Chondrocyte (in vitro differentiated cells): ENCODE measurements at regions not wholly inside any gene's neighbourhood (a gene's known extent, or its start where the extent isn't known, plus 50 kb on each side); places are given as distances from the start of the nearest gene placed in this dataset.

ENCODE experiments used
- DNase-seq: peaks from one replicate; pipeline ENCODE4 v3.0.0; 2021; ENCODE audit warnings: mixed read lengths, low spot score
- H3K27ac Mint-ChIP-seq: one replicate; pipeline ENCODE4 v1.8.0; 2021; ENCODE audit warnings: mild to moderate bottlenecking, moderate library complexity, mixed read lengths; ENCODE audit not compliant: unreplicated experiment
- H3K27me3 Mint-ChIP-seq: 2 replicates; pipeline ENCODE4 v1.8.0; 2021; ENCODE audit warnings: low read depth, mixed read lengths
- H3K36me3 Mint-ChIP-seq: 2 replicates; pipeline ENCODE4 v1.8.0; 2021; ENCODE audit warnings: low read depth, mixed read lengths
- H3K4me1 Mint-ChIP-seq: 2 replicates; pipeline ENCODE4 v1.8.0; 2021; ENCODE audit warnings: low read depth, mild to moderate bottlenecking, mixed read lengths
- H3K4me3 Mint-ChIP-seq: one replicate; pipeline ENCODE4 v1.8.0; 2021; ENCODE audit warnings: mild to moderate bottlenecking, moderate library complexity, mixed read lengths; ENCODE audit not compliant: unreplicated experiment
- H3K9me3 Mint-ChIP-seq: 2 replicates; pipeline ENCODE4 v1.8.0; 2021; ENCODE audit warnings: low read depth, mixed read lengths
- TF ChIP-seq, protein P1 (sequence below): fragments of 200-600 bp; sonication (generic); IDR thresholded peaks from 2 replicates; pipeline ENCODE4 v1.5.0; 2021; ENCODE audit warnings: antibody characterized with exemption, mild to moderate bottlenecking, moderate library complexity

DNA sequence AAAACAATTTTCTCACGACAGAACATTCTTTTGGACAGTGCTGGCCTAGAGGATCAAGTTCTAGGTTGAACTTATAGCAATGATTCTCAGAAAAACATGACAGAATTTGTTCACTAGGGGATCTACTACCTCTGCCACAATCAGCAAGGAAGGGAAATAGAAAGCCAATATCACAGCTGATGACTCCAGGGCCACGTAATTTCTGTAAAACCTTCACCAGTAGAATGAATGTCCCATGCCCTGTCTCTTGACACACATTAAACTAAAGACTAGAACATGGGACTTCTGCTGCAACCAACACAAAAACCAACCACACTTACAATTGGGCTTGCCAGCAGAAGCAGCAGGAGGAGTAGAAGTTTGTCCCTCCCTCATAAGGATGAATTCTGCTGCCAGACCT is 86.0 kb upstream of the NPFFR2 start:
- Mint-ChIP-seq H3K36me3 (peaks cover 1% of the 10 kb centered on the region), H3K4me1 (no peaks in the 10 kb centered on the region), H3K27ac (no peak overlapping the region), H3K9me3 (peaks cover 27% of the 10 kb centered on the region), H3K4me3 (no peak overlapping the region), H3K27me3 (peaks cover 5% of the 10 kb centered on the region)
- no peak for DNase-seq
- TF ChIP-seq, protein P1, sequence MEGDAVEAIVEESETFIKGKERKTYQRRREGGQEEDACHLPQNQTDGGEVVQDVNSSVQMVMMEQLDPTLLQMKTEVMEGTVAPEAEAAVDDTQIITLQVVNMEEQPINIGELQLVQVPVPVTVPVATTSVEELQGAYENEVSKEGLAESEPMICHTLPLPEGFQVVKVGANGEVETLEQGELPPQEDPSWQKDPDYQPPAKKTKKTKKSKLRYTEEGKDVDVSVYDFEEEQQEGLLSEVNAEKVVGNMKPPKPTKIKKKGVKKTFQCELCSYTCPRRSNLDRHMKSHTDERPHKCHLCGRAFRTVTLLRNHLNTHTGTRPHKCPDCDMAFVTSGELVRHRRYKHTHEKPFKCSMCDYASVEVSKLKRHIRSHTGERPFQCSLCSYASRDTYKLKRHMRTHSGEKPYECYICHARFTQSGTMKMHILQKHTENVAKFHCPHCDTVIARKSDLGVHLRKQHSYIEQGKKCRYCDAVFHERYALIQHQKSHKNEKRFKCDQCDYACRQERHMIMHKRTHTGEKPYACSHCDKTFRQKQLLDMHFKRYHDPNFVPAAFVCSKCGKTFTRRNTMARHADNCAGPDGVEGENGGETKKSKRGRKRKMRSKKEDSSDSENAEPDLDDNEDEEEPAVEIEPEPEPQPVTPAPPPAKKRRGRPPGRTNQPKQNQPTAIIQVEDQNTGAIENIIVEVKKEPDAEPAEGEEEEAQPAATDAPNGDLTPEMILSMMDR: no peak

DNA sequence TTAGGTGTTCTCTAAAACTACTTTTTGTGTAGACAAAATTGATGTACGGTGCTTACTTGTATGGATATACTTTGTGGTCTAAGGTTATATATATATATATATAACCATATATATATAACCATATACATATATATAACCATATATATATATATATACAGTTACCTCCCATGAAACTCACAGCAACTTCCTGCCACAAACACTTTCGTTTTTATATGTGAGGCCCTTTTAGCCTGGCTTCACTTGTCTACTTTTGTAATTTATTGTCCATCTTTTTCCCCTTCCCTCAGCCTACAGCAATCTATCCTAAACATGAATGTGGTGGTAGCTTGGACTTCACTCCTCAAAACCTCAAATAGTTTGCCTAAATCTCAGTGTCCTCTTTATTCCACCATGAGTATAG is 72.8 kb upstream of the NPFFR2 start:
- H3K9me3 Mint-ChIP-seq: peaks cover 2% of the 10 kb centered on the region
- no peaks in the 10 kb centered on the region for H3K36me3 Mint-ChIP-seq
- TF ChIP-seq, protein P1: no peak
- DNase-seq: no peak
- no peak overlapping the region for H3K27ac Mint-ChIP-seq
- H3K27me3 Mint-ChIP-seq: no peaks in the 10 kb centered on the region
- no peak overlapping the region for H3K4me3 Mint-ChIP-seq
- H3K4me1 Mint-ChIP-seq: no peaks in the 10 kb centered on the region

DNA sequence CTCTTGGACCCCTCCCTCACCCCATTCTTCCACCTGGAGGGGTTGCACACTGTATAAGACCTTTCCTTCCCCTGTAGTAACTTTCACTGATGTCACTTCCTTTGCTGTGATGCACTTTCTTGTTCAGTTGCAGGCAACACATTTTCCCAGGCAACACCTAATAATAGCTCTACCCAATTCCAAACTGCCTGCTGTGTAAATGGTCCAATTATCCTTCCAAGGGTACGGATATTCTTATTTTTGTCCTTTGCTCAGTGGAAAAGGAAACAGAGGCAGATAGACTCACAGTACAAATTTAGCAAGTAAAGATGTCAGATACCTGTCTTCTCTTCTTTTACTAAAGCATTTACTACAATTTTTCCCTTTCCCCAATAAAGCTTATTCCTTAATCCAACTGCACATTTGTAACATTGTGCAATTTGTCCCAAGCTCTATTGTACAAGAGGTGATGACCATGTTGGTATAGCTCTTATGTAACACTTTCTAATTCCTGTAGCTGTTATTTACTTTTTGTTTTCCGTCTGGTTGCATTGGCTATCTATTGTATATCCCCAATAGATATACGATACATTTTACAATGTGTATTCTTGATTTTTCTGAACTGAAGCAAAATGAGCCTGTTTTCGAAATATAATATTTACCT is 69.1 kb upstream of the NPFFR2 start:
- no peaks in the 10 kb centered on the region for H3K36me3 Mint-ChIP-seq
- TF ChIP-seq, protein P1: no peak
- peaks cover 3% of the 10 kb centered on the region for H3K9me3 Mint-ChIP-seq
- no peaks in the 10 kb centered on the region for H3K4me1 Mint-ChIP-seq
- DNase-seq: no peak
- H3K27me3 Mint-ChIP-seq: no peaks in the 10 kb centered on the region
- H3K4me3 Mint-ChIP-seq: no peak overlapping the region
- no peak overlapping the region for H3K27ac Mint-ChIP-seq

DNA sequence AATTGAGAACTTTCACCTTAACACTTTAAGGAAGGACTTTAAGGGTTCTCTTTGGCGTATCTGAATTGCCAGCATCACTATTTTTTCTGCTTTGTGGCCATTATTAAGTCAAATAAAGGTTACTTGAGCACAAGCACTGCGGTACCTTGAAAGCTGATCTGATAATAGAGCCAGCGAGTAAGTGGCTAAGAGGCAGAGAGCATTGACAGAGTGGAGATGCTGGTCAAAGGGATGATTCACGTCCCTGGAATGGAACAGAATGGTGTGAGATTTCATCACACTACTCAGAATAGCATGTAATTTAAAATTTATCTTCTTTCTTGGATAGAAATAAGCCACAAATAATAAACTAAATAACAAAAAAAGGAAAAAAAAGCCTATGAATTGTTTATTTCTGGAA is 57.1 kb upstream of the NPFFR2 start:
- no peak for DNase-seq
- peaks cover 6% of the 10 kb centered on the region for H3K27me3 Mint-ChIP-seq
- H3K36me3 Mint-ChIP-seq: no peaks in the 10 kb centered on the region
- no peak overlapping the region for H3K27ac Mint-ChIP-seq
- H3K9me3 Mint-ChIP-seq: no peaks in the 10 kb centered on the region
- no peak overlapping the region for H3K4me3 Mint-ChIP-seq
- H3K4me1 Mint-ChIP-seq: no peaks in the 10 kb centered on the region
- TF ChIP-seq, protein P1: no peak

DNA sequence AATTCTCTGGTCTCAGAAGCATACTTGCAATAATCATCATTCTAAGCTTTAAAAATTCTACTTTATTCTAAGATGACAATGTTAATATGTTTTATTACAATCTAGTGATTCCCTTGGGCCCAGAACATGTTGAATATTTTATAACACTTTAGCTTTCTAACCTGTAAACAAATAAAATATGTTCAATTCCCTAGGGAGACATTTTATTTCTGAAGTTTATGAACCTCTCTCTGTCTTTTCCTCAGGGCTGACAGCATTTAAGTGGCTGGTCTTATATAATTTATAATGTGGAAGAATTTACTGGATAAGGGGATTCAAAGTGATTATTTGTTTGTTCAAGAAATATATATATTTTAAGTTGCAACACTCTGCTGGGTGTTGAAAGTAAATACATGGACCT is 55.3 kb upstream of the NPFFR2 start:
- DNase-seq: no peak
- no peak overlapping the region for H3K4me3 Mint-ChIP-seq
- H3K36me3 Mint-ChIP-seq: no peaks in the 10 kb centered on the region
- no peak overlapping the region for H3K27ac Mint-ChIP-seq
- H3K4me1 Mint-ChIP-seq: no peaks in the 10 kb centered on the region
- H3K27me3 Mint-ChIP-seq: peaks cover 8% of the 10 kb centered on the region
- H3K9me3 Mint-ChIP-seq: no peaks in the 10 kb centered on the region
- TF ChIP-seq, protein P1: no peak
